PC-3 (cell line): ENCODE measurements at regions not wholly inside any gene's neighbourhood (a gene's known extent, or its start where the extent isn't known, plus 50 kb on each side); places are given as distances from the start of the nearest gene placed in this dataset.

ENCODE experiments used
- ATAC-seq: fragments of 200-7000 bp; cut with Tn5 transposase; 2 replicates; pipeline ENCODE4 v1.9.1; 2020; ENCODE audit warnings: mild to moderate bottlenecking, moderate library complexity
- BruUV-seq: library from RNA; stranded (reverse); fragments of 400-500 nt; replicated peaks from 2 replicates; lab custom pipeline; 2021; lab: Mats Ljungman, UMichigan
- CTCF ChIA-PET: fragments of 300-600 bp; sonication (Branson Sonifier 250); formaldehyde crosslinking; loops from one replicate; lab custom pipeline; 2022; ENCODE audit warnings: antibody characterized with exemption; lab: Charles Lee
- POLR2A ChIA-PET: fragments of 300-600 bp; sonication (Branson Sonifier 250); formaldehyde crosslinking; loops from one replicate; lab custom pipeline; 2022; ENCODE audit warnings: antibody characterized with exemption; ENCODE audit not compliant: unreplicated experiment; lab: Charles Lee
- DNase-seq: peaks from one replicate; pipeline ENCODE4 v3.0.0-alpha.2; 2015
- H2AFZ ChIP-seq: fragments of 300-600 bp; sonication (generic); 2 replicates; pipeline ENCODE4 v1.6.0; 2016; ENCODE audit warnings: antibody characterized with exemption, low read length
- H3F3A ChIP-seq: fragments of 300-600 bp; sonication (generic); one replicate; pipeline ENCODE4 v1.6.0; 2017; ENCODE audit warnings: antibody characterized with exemption, low read length, control low read depth, mild to moderate bottlenecking; ENCODE audit not compliant: unreplicated experiment
- H3K27ac ChIP-seq: fragments of 300-600 bp; sonication (generic); 2 replicates; pipeline ENCODE4 v1.5.1; 2016; ENCODE audit warnings: mild to moderate bottlenecking, low read length
- H3K27me3 ChIP-seq: fragments of 300-600 bp; sonication (generic); 2 replicates; pipeline ENCODE4 v1.6.1; 2016; ENCODE audit warnings: low read length, mixed read lengths
- H3K36me3 ChIP-seq: fragments of 300-600 bp; sonication (generic); 2 replicates; pipeline ENCODE4 v1.6.1; 2016; ENCODE audit warnings: low read depth, mixed run types, low read length, mixed read lengths
- H3K4me1 ChIP-seq: fragments of 300-600 bp; sonication (generic); 2 replicates; pipeline ENCODE4 v1.5.1; 2016; ENCODE audit warnings: low read length; ENCODE audit not compliant: insufficient read depth
- H3K4me2 ChIP-seq: fragments of 300-600 bp; sonication (generic); 2 replicates; pipeline ENCODE4 v1.6.0; 2016; ENCODE audit warnings: low read length
- H3K4me3 ChIP-seq: fragments of 300-600 bp; sonication (generic); 2 replicates; pipeline ENCODE4 v1.5.1; 2016; ENCODE audit warnings: mild to moderate bottlenecking, low read length, mixed read lengths
- H3K79me2 ChIP-seq: fragments of 300-600 bp; sonication (generic); 2 replicates; pipeline ENCODE4 v1.6.1; 2017; ENCODE audit warnings: low read length, mixed read lengths
- H3K9ac ChIP-seq: fragments of 300-600 bp; sonication (generic); 2 replicates; pipeline ENCODE4 v1.6.0; 2016; ENCODE audit warnings: mild to moderate bottlenecking, low read length
- H3K9me2 ChIP-seq: fragments of 300-600 bp; sonication (generic); replicated peaks from 2 replicates; pipeline ENCODE4 v1.6.1; 2016; ENCODE audit warnings: mixed run types, low read length, mixed read lengths
- H3K9me3 ChIP-seq: fragments of 300-600 bp; sonication (generic); 2 replicates; pipeline ENCODE4 v1.6.1; 2016; ENCODE audit warnings: low read length, mixed read lengths
- H4K20me1 ChIP-seq: fragments of 300-600 bp; sonication (generic); 2 replicates; pipeline ENCODE4 v1.6.1; 2016; ENCODE audit warnings: low read length, mixed read lengths
- EZH2 ChIP-seq: fragments of 300-600 bp; sonication (generic); IDR thresholded peaks from one replicate; pipeline ENCODE4 v1.6.1; 2017; ENCODE audit warnings: antibody characterized with exemption, mild to moderate bottlenecking, low read length; ENCODE audit not compliant: unreplicated experiment
- EZH2phosphoT487 ChIP-seq: fragments of 300-600 bp; sonication (generic); IDR thresholded peaks from 2 replicates; pipeline ENCODE4 v1.6.1; 2018; ENCODE audit warnings: mild to moderate bottlenecking, antibody characterized with exemption, low read length, borderline replicate concordance
- intact Hi-C: fragments of 100-400 bp; cut with micrococcal nuclease; formaldehyde crosslinking; loops from 2 replicates; pipeline ENCODE4 v1.9.0; 2023
- TF ChIP-seq, protein P1 (sequence below): fragments of 300-600 bp; sonication (generic); conservative IDR thresholded peaks from 2 replicates; pipeline ENCODE4 v1.5.1; 2017; ENCODE audit warnings: antibody characterized with exemption, low read depth, mild to moderate bottlenecking, low read length

DNA sequence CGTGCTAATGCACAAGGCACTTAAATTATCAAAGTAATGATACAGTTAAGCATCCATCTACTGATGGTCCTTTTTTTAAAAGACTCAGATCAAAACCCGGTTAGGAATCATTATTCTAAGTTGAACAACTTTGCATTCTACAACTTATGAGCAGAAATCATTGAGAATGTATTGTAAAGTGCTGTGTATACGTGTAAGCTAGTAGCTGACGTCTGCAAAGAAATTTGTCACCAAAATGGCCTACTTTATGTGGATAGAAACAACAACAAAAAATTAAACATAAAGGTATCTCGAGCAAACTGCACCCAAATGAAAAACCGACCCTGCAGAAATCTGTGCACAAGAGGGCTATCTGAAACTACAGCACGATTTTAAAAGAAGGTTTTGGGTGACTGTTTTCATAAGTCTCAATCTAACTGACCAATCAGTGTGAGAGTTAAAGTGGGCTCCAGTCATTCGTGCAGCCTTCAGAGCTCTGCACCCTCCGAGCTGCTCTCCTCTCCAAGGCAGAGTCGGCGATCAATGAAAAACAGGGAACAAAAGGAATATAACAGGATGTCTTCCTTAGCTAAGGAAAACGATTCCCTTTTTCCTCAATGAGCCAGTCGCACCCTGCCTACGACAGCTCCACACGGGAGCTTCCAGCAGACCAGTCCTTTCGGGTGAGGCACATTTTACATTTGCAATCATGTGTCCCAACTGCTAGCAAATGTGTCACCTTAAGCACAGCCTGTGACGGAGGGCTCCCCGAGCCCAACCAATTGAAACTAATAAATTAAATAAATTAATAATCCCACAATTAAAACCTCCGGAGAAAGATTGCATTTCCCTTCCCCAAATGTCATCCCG lies 200.7 kb upstream of the FOXN3 start:
- Histone ChIP-seq H3K27ac (no peak overlapping the region), H3K27me3 (no peaks in the 10 kb centered on the region), H3K9me2 (no peaks in the 10 kb centered on the region), H3F3A (no peaks in the 10 kb centered on the region), H3K4me1 (0 out of 2 replicates have a peak, but pooled peaks cover 4% of the 10 kb centered on the region), H3K36me3 (no peaks in the 10 kb centered on the region), H3K9ac (peak overlapping the region; percentile 64; the same call in 1 of the 2 replicates), H3K4me3 (peak overlapping the region; percentile 79), H3K9me3 (no peaks in the 10 kb centered on the region), H3K4me2 (peak overlapping the region; percentile 93), H4K20me1 (no peaks in the 10 kb centered on the region), H2AFZ (peak overlapping the region; percentile 90), H3K79me2 (no peaks in the 10 kb centered on the region)
- no TSS peak for BruUV-seq
- CTCF ChIA-PET, result no interaction called here
- peak; percentile 29 for DNase-seq
- intact Hi-C loops, result loop anchor here (2.0 to 10.0 kb wide), 3 partner anchors 147 to 300 kb away; partner anchors contain the start of gene FOXN3
- peak; percentile 55 for ATAC-seq
- POLR2A ChIA-PET, result no interaction called here
- TF ChIP-seq, protein P1, sequence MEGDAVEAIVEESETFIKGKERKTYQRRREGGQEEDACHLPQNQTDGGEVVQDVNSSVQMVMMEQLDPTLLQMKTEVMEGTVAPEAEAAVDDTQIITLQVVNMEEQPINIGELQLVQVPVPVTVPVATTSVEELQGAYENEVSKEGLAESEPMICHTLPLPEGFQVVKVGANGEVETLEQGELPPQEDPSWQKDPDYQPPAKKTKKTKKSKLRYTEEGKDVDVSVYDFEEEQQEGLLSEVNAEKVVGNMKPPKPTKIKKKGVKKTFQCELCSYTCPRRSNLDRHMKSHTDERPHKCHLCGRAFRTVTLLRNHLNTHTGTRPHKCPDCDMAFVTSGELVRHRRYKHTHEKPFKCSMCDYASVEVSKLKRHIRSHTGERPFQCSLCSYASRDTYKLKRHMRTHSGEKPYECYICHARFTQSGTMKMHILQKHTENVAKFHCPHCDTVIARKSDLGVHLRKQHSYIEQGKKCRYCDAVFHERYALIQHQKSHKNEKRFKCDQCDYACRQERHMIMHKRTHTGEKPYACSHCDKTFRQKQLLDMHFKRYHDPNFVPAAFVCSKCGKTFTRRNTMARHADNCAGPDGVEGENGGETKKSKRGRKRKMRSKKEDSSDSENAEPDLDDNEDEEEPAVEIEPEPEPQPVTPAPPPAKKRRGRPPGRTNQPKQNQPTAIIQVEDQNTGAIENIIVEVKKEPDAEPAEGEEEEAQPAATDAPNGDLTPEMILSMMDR, result no peak
- TF ChIP-seq EZH2phosphoT487 (no peak), EZH2 (no peak)

GRCh38 chr14:89616852-89617341 lies 199.9 kb upstream of the FOXN3 start:
- no peaks in the 10 kb centered on the region for H3K36me3 ChIP-seq
- no peak overlapping the region for H2AFZ ChIP-seq
- ATAC-seq (no peak), DNase-seq (no peak)
- no peaks in the 10 kb centered on the region for H3K9me3 ChIP-seq
- no peaks in the 10 kb centered on the region for H3K79me2 ChIP-seq
- POLR2A ChIA-PET, result no interaction called here
- TF ChIP-seq EZH2, result no peak
- TF ChIP-seq, protein P1, result no peak
- TF ChIP-seq EZH2phosphoT487, result no peak
- H3K9ac ChIP-seq, result no peak overlapping the region
- no peaks in the 10 kb centered on the region for H3K27me3 ChIP-seq
- CTCF ChIA-PET, result no interaction called here
- 0 out of 2 replicates have a peak, but pooled peaks cover 4% of the 10 kb centered on the region for H3K4me1 ChIP-seq
- no peaks in the 10 kb centered on the region for H4K20me1 ChIP-seq
- H3K27ac ChIP-seq, result no peak overlapping the region
- intact Hi-C loops, result loop anchor here (5.0 to 10.0 kb wide), 2 partner anchors 148 to 300 kb away; no protein-coding TSS in a partner anchor
- no TSS peak for BruUV-seq
- H3K9me2 ChIP-seq, result no peaks in the 10 kb centered on the region
- H3K4me2 ChIP-seq, result peak overlapping the region; percentile 93
- no peaks in the 10 kb centered on the region for H3F3A ChIP-seq
- H3K4me3 ChIP-seq, result no peak overlapping the region
